Activated naive CD4-positive, alpha-beta T cell (primary cell): ENCODE measurements at regions not wholly inside any gene's neighbourhood (a gene's known extent, or its start where the extent isn't known, plus 50 kb on each side); places are given as distances from the start of the nearest gene placed in this dataset.

ENCODE experiments used
- DNase-seq, 4 experiments: peaks; one replicate each; lab custom pipeline; 2025; lab: John Stamatoyannopoulos, UW

- no peak for DNase-seq
These were observed 1087.1 kb downstream of the C4orf33 start for GRCh38 chr4:130183096-130183495.

DNA sequence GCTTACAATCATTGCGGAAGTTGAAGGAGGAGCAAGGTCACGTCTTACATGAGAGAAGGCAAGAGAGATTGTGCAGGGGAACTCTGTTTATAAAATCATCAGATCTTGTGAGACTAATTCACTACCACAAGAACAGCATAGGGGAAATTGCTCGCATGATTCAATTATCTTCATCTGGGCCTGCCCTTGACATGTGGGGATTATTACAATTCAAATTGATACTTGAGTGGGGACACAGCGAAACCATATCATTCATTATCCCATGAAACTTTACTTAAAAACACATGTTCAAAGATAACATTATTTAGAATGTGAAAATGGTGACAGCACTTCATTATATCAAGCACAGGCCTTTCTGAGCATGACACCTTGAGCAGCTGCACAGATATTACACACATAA, 1087.8 kb downstream of the C4orf33 start:
- DNase-seq = no peak

- no peak for DNase-seq
These were observed 1089.2 kb downstream of the C4orf33 start for GRCh38 chr4:130185123-130185522.

- DNase-seq = no peak
These were observed 1091.0 kb downstream of the C4orf33 start for GRCh38 chr4:130186931-130187330.

GRCh38 chr4:130187587-130187986, 1091.6 kb downstream of the C4orf33 start:
- DNase-seq = no peak

DNA sequence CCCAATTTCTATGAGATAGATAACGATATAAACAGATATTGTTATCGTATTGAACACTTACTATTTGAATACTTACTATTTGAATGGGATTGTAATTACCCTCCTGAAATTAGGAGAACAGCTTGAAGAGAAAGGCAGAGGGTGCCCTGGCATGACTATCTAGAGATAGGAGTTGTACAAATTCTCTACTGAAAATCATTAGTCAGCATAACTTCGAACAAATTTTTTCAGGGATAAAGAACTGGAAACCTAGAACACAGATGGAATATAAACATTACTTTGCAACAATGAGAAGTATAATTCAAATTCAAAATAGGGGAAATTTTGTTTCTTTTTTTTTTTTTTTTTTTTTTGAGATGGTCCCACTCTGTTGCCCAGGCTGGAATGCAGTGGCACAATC, 1096.8 kb downstream of the C4orf33 start:
- DNase-seq = no peak

DNA sequence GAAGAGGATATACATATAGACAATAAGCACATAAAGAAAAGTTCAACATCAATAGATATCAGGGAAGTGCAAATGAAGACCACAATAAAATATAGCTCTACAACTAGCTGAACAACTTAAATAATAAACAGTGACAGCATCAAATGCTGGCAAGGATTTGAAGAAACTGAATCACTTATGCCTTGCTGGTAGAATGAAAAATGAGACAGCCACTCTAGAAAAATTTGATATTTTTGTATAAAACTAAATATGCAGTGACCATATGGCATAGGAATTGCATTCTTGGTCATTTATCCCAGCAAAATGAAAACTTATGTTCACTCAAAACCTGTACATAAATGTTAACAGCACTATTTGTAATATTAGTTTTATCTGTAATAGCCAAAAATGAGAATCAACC, 1102.0 kb downstream of the C4orf33 start:
- no peak for DNase-seq

GRCh38 chr4:130203571-130203970, 1107.6 kb downstream of the C4orf33 start:
- DNase-seq = no peak

DNA sequence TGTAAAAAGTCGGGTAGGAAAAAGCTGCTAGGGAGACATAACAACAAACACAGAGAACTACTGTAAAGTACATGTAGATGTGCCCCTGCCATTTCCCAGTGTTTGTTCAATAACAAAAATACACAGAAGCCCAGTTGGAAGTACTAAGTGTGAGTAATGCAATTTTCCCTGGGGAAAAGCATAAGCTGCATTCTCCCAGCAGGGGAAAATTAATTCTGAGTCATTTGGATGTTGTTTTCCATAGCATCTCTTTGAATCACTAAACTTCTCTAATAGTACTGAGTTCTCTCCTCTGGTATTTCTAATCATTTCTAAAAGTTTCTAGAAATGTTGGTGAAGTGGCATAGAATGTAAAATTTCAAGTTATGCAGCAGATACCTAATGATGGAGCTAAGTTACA, 1114.9 kb downstream of the C4orf33 start:
- DNase-seq = no peak

GRCh38 chr4:130214268-130214667, 1118.3 kb downstream of the C4orf33 start:
- no peak for DNase-seq

- no peak for DNase-seq
These were observed 1137.6 kb downstream of the C4orf33 start for GRCh38 chr4:130233377-130234047.

DNA sequence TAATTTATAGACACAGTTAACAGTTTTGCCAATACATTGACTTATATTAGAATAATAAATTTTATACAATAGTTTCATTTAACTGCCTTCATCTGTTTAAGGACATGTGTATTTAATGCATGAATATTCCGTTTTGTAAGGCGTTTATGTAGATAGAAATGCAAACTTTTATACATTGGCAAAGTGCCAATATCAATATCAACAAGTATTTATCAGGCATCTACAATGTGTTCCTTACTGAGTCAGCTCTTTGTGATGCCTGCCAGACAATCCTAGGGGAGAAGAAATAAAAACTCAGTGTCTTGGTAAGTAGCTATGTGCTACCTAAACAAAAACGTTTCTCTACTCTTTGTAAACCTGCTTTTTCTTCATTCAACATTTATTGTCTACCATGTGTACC, 1142.2 kb downstream of the C4orf33 start:
- no peak for DNase-seq

- DNase-seq = no peak
These were observed 1153.0 kb downstream of the C4orf33 start for GRCh38 chr4:130249002-130249401.

- DNase-seq = no peak
These were observed 1161.3 kb downstream of the C4orf33 start for GRCh38 chr4:130257271-130257670.

DNA sequence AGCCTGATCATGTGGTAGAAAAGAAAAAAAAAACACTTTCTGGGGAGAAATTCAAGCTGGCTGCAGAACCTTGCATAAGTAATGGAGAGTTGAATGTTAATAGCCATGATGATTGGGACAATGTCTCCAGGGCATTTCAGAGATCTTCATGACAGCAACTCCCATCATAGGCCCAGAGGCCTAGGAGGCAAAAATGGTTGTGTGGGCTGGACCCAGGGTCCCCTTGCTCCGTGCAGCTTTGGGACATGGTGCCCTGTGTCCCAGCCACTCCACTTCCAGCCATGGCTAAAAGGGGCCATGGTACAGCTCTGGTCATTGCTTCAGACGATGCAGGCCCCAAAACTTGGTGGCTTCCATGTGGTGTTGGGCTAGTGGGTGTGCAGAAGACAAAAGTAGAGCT, 1170.9 kb downstream of the C4orf33 start:
- no peak for DNase-seq

DNA sequence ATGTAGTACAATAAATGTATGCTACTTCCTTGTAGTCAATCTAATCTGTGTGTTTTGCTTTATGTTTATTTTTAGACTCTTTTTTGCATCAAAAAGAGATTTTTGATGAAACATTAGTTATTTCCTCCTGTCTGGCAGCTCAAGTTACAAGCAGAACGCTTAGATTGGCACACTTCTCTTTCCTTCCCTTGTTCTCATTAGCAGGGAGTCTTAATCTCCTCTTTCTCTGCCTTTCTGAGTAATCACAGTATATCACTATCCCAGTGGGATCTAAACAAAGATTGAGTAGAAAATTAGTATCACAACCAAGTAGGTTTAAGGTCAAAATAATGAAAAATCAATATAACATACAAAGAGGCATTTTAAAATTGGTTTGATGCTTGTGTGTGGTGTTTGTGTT, 1192.6 kb downstream of the C4orf33 start:
- DNase-seq = no peak

DNA sequence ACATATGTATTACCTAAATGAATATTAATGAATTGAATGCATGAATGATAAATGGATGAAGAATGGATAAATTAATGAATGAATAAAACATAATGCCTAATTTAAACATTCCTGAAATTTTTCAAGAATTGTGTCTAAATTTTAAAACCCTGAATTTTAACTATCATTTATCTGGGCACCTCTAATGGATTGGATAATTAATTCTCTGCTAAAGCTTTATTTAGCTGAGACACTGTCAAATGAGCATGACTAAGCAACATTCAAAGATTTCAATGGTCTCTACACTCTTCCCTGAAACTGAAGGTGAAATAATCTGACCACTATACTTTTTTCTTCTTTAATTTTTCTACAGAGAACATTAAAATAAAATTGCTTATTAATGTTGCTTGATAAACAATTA, 1197.7 kb downstream of the C4orf33 start:
- DNase-seq = no peak

DNA sequence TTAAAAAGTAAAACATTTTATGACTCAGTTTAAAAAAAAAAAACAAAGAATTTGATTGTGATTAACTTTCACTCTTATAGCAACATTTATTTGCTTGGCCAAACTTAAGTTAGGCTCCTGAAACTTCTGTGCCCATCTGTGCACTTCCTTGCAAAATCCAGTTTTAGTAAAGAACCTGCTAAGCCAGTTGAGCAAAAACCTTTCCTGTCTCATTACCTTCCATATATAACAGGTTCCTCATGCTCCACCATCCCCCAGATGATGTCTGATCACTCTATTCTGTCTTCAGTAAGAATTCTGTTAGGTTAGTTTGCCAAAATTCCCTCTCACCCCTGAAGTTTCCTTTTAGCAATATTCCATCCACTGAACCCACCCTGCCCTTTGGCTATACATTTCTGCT, 1200.5 kb downstream of the C4orf33 start:
- DNase-seq = no peak

DNA sequence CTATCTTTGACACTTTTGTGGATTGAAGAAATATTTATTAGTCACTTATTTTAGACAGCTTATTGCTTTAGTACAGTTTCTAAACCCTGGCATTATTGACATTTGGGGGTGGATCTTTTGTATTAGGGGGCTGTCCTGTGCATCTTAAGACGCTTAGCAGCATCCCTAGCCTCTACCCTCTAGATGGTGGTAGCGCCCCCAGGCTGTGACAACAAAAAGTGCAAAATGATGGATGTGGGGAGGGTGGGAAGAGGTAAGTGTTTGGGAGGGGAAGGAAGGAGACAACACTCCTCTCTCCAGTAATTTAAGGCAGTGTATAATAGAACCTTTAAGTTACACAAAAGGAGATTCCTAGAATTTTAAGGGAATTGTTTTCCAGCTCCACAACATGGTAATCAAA, 1210.6 kb downstream of the C4orf33 start:
- no peak for DNase-seq

- DNase-seq = no peak
These were observed 1213.3 kb downstream of the C4orf33 start for GRCh38 chr4:130309221-130309620.

GRCh38 chr4:130322439-130322838, 1226.5 kb downstream of the C4orf33 start:
- no peak for DNase-seq

DNA sequence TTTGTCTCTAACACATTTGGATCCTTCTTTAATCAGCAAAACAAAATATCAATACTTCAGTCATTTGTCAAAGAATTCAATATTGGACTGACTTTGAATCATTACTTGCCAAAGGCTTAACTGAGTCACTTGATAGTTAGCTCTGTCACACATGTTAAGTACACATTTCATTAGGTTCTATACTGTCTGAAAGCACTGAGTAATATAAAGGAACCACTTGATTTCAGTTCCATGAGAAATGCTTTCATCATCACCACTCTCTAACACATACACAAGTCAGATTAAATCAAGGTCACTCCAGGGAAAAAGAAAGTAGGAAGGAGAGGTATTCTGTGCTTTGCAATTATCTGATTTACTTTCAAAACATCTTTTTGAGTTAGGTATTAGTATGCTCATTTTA, 1233.1 kb downstream of the C4orf33 start:
- DNase-seq = no peak

- DNase-seq = no peak
These were observed 1237.3 kb downstream of the C4orf33 start for GRCh38 chr4:130333241-130333759.
